ENCODE measurements at regions not wholly inside any gene's neighbourhood (a gene's known extent, or its start where the extent isn't known, plus 50 kb on each side); places are given as distances from the start of the nearest gene placed in this dataset.

DNA sequence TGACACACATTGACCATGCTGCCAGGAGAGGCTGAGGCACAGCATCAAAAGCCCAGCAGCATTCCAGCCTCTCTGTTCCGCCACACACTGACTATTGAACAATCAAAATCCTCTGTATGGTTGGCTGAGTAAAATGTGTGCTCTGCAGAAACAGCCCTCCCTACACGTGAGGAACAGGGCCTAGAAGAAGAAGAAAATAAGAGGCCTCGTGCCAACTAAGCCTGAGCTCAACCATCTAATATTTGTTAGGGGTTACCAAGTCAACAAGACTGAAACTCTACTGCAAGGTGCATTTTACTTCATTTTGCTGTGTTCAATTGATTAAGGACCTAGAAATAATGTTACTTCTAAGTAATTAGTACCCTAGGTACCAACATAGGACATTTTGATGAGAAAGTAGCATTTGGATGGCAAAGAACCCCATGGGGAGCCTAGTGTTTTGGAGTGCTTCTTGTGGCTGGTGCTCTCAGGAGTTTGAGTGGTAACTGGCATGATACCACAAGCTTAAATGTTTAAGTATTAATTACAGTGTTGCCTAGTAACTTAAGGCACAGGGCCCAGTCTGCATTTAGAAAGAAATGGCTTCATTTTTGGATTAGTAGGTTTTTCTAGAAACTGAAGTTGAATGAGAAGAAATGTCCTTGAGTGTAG, 146.6 kb upstream of the PLN start:
- no peak for ATAC-seq
- no peak for TF ChIP-seq ZFP30 (CRISPR knock-in tag; IDR thresholded peaks at IDR 0.05)
- no peak for TF ChIP-seq TOX (CRISPR knock-in tag; IDR thresholded peaks at IDR 0.05; ENCODE audit: borderline replicate concordance)
- TF ChIP-seq ARNTL (CRISPR knock-in tag; IDR thresholded peaks at IDR 0.05; ENCODE audit: borderline replicate concordance, low read depth): no peak
- no peak for TF ChIP-seq PPARA (CRISPR knock-in tag; IDR thresholded peaks at IDR 0.05; ENCODE audit: borderline replicate concordance)
- no peak for TF ChIP-seq TCF4 (CRISPR knock-in tag; IDR thresholded peaks at IDR 0.05; ENCODE audit: borderline replicate concordance)
- TF ChIP-seq RARB (CRISPR knock-in tag; IDR thresholded peaks at IDR 0.05): no peak
- TF ChIP-seq ZNF8 (CRISPR knock-in tag; IDR thresholded peaks at IDR 0.05): no peak
- TF ChIP-seq, protein P1, sequence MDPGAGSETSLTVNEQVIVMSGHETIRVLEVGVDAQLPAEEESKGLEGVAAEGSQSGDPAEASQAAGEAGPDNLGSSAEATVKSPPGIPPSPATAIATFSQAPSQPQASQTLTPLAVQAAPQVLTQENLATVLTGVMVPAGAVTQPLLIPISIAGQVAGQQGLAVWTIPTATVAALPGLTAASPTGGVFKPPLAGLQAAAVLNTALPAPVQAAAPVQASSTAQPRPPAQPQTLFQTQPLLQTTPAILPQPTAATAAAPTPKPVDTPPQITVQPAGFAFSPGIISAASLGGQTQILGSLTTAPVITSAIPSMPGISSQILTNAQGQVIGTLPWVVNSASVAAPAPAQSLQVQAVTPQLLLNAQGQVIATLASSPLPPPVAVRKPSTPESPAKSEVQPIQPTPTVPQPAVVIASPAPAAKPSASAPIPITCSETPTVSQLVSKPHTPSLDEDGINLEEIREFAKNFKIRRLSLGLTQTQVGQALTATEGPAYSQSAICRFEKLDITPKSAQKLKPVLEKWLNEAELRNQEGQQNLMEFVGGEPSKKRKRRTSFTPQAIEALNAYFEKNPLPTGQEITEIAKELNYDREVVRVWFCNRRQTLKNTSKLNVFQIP (CRISPR knock-in tag; IDR thresholded peaks at IDR 0.05; ENCODE audit: borderline replicate concordance, low read depth): no peak
- TF ChIP-seq ZFP3 (CRISPR knock-in tag; IDR thresholded peaks at IDR 0.05): no peak
- TF ChIP-seq, protein P2, sequence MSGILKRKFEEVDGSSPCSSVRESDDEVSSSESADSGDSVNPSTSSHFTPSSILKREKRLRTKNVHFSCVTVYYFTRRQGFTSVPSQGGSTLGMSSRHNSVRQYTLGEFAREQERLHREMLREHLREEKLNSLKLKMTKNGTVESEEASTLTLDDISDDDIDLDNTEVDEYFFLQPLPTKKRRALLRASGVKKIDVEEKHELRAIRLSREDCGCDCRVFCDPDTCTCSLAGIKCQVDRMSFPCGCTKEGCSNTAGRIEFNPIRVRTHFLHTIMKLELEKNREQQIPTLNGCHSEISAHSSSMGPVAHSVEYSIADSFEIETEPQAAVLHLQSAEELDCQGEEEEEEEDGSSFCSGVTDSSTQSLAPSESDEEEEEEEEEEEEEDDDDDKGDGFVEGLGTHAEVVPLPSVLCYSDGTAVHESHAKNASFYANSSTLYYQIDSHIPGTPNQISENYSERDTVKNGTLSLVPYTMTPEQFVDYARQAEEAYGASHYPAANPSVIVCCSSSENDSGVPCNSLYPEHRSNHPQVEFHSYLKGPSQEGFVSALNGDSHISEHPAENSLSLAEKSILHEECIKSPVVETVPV (CRISPR knock-in tag; IDR thresholded peaks at IDR 0.05): no peak
- TF ChIP-seq, protein P3, sequence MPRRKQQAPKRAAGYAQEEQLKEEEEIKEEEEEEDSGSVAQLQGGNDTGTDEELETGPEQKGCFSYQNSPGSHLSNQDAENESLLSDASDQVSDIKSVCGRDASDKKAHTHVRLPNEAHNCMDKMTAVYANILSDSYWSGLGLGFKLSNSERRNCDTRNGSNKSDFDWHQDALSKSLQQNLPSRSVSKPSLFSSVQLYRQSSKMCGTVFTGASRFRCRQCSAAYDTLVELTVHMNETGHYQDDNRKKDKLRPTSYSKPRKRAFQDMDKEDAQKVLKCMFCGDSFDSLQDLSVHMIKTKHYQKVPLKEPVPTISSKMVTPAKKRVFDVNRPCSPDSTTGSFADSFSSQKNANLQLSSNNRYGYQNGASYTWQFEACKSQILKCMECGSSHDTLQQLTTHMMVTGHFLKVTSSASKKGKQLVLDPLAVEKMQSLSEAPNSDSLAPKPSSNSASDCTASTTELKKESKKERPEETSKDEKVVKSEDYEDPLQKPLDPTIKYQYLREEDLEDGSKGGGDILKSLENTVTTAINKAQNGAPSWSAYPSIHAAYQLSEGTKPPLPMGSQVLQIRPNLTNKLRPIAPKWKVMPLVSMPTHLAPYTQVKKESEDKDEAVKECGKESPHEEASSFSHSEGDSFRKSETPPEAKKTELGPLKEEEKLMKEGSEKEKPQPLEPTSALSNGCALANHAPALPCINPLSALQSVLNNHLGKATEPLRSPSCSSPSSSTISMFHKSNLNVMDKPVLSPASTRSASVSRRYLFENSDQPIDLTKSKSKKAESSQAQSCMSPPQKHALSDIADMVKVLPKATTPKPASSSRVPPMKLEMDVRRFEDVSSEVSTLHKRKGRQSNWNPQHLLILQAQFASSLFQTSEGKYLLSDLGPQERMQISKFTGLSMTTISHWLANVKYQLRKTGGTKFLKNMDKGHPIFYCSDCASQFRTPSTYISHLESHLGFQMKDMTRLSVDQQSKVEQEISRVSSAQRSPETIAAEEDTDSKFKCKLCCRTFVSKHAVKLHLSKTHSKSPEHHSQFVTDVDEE (CRISPR knock-in tag; IDR thresholded peaks at IDR 0.05): no peak
- no peak for TF ChIP-seq BACH2 (CRISPR knock-in tag; IDR thresholded peaks at IDR 0.05; ENCODE audit: borderline replicate concordance)

DNA sequence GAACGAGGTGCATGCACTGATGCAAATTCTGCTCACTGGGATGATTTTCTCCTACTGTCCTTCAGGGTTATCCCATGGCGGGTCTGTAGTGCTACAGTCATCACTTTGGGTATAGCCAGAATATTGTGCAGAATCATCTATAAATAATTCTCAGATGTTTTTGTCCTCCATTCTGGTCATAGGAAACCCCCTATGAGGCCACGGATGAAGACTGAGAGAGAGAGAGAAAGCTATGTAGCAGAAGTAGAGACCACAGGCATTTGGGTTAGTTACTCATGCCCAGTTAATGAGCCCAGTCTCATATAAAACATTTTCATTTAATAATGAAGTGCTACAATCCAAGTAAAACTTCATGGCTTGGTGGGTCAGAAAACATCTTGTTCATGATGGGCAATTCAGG, 145.1 kb upstream of the PLN start:
- TF ChIP-seq TCF4 (CRISPR knock-in tag; IDR thresholded peaks at IDR 0.05; ENCODE audit: borderline replicate concordance): no peak
- no peak for TF ChIP-seq ZFP3 (CRISPR knock-in tag; IDR thresholded peaks at IDR 0.05)
- TF ChIP-seq, protein P3 (CRISPR knock-in tag; IDR thresholded peaks at IDR 0.05): no peak
- no peak for TF ChIP-seq RARB (CRISPR knock-in tag; IDR thresholded peaks at IDR 0.05)
- TF ChIP-seq, protein P1 (CRISPR knock-in tag; IDR thresholded peaks at IDR 0.05; ENCODE audit: borderline replicate concordance, low read depth): no peak
- TF ChIP-seq ZNF70 (CRISPR knock-in tag; IDR thresholded peaks at IDR 0.05): no peak
- TF ChIP-seq ARNTL (CRISPR knock-in tag; IDR thresholded peaks at IDR 0.05; ENCODE audit: borderline replicate concordance, low read depth): no peak
- no peak for TF ChIP-seq SNAI2 (CRISPR knock-in tag; IDR thresholded peaks at IDR 0.05)
- TF ChIP-seq GLIS3 (CRISPR knock-in tag; IDR thresholded peaks at IDR 0.05): no peak
- TF ChIP-seq ZFP30 (CRISPR knock-in tag; IDR thresholded peaks at IDR 0.05): no peak
- TF ChIP-seq, protein P2 (CRISPR knock-in tag; IDR thresholded peaks at IDR 0.05): no peak
- no peak for TF ChIP-seq ISL1 (CRISPR knock-in tag; IDR thresholded peaks at IDR 0.05)
- no peak for TF ChIP-seq PPARA (CRISPR knock-in tag; IDR thresholded peaks at IDR 0.05; ENCODE audit: borderline replicate concordance)
- ATAC-seq: no peak
